Upper lobe of left lung (tissue), 6 donors: ENCODE measurements at regions not wholly inside any gene's neighbourhood (a gene's known extent, or its start where the extent isn't known, plus 50 kb on each side); places are given as distances from the start of the nearest gene placed in this dataset.

Source experiments
- ATAC-seq, 2 donors: fragments of 200-7000 bp; cut with Tn5 transposase; one replicate each; pipeline ENCODE4 v1.9.1; 2022; ENCODE audit warnings: mild to moderate bottlenecking in 2 of 2, moderate library complexity in 2 of 2; ENCODE audit not compliant: low FRiP score in 2 of 2
- DNase-seq, 2 donors: peaks; one replicate each; pipeline ENCODE4 v3.0.0-alpha.2; 2019 to 2020
- H3K27ac ChIP-seq, 4 donors: fragments of 200-600 bp; sonication (generic); one replicate each; pipeline ENCODE4 v1.5.1; 2016 to 2019
- H3K27me3 ChIP-seq, 4 donors: fragments of 200-600 bp; sonication (generic); one replicate each; pipeline ENCODE4 v1.5.1; 2017 to 2019
- H3K36me3 ChIP-seq, 4 donors: fragments of 200-600 bp; sonication (generic); one replicate each; pipeline ENCODE4 v1.5.1; 2016 to 2019
- H3K4me1 ChIP-seq, 4 donors: fragments of 200-600 bp; sonication (generic); one replicate each; pipeline ENCODE4 v1.5.1; 2018 to 2019
- H3K4me3 ChIP-seq, 4 donors: fragments of 200-600 bp; sonication (generic); one replicate each; pipeline ENCODE4 v1.5.1; 2017 to 2019; ENCODE audit warnings: mild to moderate bottlenecking in 2 of 4, moderate library complexity in 1 of 4
- H3K9me3 ChIP-seq, 4 donors: fragments of 200-600 bp; sonication (generic); one replicate each; pipeline ENCODE4 v1.5.1; 2018 to 2019
- EP300 ChIP-seq, 4 donors: sonication (generic); formaldehyde crosslinking; IDR thresholded peaks; one replicate each; pipeline ENCODE4 v1.5.1; 2017; ENCODE audit warnings: antibody characterized with exemption in 4 of 4, control low read depth in 2 of 4
- POLR2A ChIP-seq, 4 donors: fragments of 450-650 bp; IDR thresholded peaks; one replicate each; pipeline ENCODE4 v1.5.1; 2016 to 2017; ENCODE audit warnings: antibody characterized with exemption in 4 of 4, mild to moderate bottlenecking in 2 of 4
- POLR2AphosphoS5 ChIP-seq, 2 donors: sonication (generic); formaldehyde crosslinking; IDR thresholded peaks; one replicate each; pipeline ENCODE4 v1.5.1; 2017; ENCODE audit warnings: antibody characterized with exemption in 2 of 2
- WGBS, 2 donors: methylation state at CpG; one replicate each; pipeline ENCODE4 v1.1.5; 2017 to 2018; 5-methylcytosine and 5-hydroxymethylcytosine counted together
- small RNA-seq, 4 donors: library from RNA; depleted of rRNA; stranded (forward); fragments of <200 nt; gene quantifications; one replicate each; pipeline ENCODE3, GENCODE V24; 2016
- TF ChIP-seq, protein P1 (sequence below), 6 experiments: fragments of 450-650 bp in 4 of 6; fragments of 200-600 bp in 2 of 6; sonication (generic) in 2 of 6; IDR thresholded peaks; one replicate each; pipeline ENCODE4 v1.5.1; 2016 to 2019; ENCODE audit warnings: antibody characterized with exemption in 6 of 6
- donor health status: DM: no; HTN: no; CAD: no; lungs with moderate emphysema.
- donor health status: DM: no; HTN: yes; CAD: no; lungs with severe emphysema.

DNA sequence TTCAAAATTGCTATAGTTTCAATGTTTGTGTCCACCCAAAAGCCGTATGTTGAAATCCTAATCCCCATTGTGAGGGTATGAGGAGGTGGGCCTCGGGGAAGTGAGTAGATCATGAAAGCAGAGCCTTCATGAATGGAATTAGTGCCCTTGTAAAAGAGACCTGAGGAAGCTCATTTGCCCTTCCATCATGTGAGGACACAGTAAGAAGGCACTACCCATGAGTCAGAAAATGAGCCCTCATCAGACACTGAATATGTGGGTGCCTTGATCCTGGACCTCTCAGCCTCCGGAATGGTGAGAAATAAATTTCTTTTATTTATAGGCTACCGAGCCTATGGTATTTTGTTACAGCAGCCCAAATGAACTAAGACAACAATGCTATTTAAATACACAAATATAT lies 57.7 kb upstream of the EFHC2 start:
- 81 to 83% methylated on average over 3 to 4 of the region's 4 CpGs for WGBS, 2 donors
- TF ChIP-seq, protein P1, sequence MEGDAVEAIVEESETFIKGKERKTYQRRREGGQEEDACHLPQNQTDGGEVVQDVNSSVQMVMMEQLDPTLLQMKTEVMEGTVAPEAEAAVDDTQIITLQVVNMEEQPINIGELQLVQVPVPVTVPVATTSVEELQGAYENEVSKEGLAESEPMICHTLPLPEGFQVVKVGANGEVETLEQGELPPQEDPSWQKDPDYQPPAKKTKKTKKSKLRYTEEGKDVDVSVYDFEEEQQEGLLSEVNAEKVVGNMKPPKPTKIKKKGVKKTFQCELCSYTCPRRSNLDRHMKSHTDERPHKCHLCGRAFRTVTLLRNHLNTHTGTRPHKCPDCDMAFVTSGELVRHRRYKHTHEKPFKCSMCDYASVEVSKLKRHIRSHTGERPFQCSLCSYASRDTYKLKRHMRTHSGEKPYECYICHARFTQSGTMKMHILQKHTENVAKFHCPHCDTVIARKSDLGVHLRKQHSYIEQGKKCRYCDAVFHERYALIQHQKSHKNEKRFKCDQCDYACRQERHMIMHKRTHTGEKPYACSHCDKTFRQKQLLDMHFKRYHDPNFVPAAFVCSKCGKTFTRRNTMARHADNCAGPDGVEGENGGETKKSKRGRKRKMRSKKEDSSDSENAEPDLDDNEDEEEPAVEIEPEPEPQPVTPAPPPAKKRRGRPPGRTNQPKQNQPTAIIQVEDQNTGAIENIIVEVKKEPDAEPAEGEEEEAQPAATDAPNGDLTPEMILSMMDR (IDR thresholded peaks at IDR 0.05): no peak
- TF ChIP-seq POLR2AphosphoS5 (IDR thresholded peaks at IDR 0.05) (no peak), EP300 (IDR thresholded peaks at IDR 0.05) (no peak), POLR2A (IDR thresholded peaks at IDR 0.05) (no peak)

DNA sequence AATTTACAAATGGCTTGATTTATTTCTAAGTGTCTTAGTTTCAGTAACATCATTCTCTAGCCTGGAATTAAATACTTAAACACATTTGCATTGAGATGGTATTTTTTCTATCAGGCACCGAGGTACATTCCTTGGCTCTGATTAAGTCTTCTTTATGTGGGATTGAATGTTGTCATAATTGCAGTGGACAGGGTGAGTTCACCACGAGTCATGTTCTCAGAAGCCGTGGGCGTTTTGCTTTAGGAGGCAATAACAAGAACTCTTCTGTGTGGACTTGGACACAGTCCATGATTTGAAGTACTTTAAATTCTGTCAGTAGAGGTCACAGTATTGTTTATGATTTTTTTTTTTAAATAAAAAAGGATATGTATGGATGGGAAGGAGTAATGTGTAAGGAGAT lies 57.1 kb upstream of the EFHC2 start:
- Histone ChIP-seq H3K27ac (no peak overlapping the region), H3K36me3 (no peaks in the 10 kb centered on the region), H3K4me1 (no peaks in the 10 kb centered on the region), H3K4me3 (no peak overlapping the region), H3K9me3 (no peaks in the 10 kb centered on the region), H3K27me3 (no peaks in the 10 kb centered on the region)
- ATAC-seq (no peak), DNase-seq (no peak)
- TF ChIP-seq POLR2AphosphoS5 (IDR thresholded peaks at IDR 0.05): no peak
- TF ChIP-seq, protein P1 (IDR thresholded peaks at IDR 0.05): no peak
- no peak for TF ChIP-seq EP300 (IDR thresholded peaks at IDR 0.05)
- no peak for TF ChIP-seq POLR2A (IDR thresholded peaks at IDR 0.05)
- 33 to 40% methylated on average over 4 of the region's 4 CpGs for WGBS, 2 donors

More for the DNA sequence above, 57.7 kb upstream of the EFHC2 start:
- ATAC-seq: no peak
- DNase-seq: no peak
- Histone ChIP-seq H3K27ac (no peak overlapping the region), H3K4me1 (no peaks in the 10 kb centered on the region), H3K4me3 (no peak overlapping the region), H3K36me3 (no peaks in the 10 kb centered on the region), H3K27me3 (no peaks in the 10 kb centered on the region), H3K9me3 (no peaks in the 10 kb centered on the region)

DNA sequence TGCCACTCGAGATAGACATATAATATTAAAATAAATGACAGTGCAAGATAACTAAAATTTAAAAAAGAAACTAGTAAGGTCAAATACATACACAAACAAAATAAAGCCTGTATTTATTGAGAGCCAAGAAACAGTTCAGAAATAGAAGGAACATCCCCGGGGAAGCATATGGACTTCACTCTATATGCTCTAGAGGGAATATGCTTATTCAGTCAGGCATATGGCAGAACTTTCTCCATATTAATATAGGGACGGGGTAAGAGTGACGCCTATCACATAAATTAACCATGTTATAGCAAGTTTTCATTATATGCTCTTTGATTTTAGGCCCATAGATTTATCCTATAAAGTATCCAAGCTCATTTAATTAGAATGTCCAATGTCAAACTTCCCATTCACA lies 56.7 kb upstream of the EFHC2 start:
- no peaks in the 10 kb centered on the region for H3K9me3 ChIP-seq
- DNase-seq (no peak), ATAC-seq (no peak)
- no peaks in the 10 kb centered on the region for H3K27me3 ChIP-seq
- no peak overlapping the region for H3K4me3 ChIP-seq
- TF ChIP-seq POLR2A (IDR thresholded peaks at IDR 0.05) (no peak), POLR2AphosphoS5 (IDR thresholded peaks at IDR 0.05) (no peak), EP300 (IDR thresholded peaks at IDR 0.05) (no peak)
- TF ChIP-seq, protein P1 (IDR thresholded peaks at IDR 0.05): no peak
- H3K27ac ChIP-seq: no peak overlapping the region
- no peaks in the 10 kb centered on the region for H3K36me3 ChIP-seq
- H3K4me1 ChIP-seq: no peaks in the 10 kb centered on the region
- 80 to 89% methylated on average over 4 of the region's 4 CpGs for WGBS, 2 donors

Small RNA genes in the stretch of these regions (small RNA-seq; reads per million reads assigned to genes)
- 0 reads per million in 4 donors for gene RF00019
